ENCODE measurements at regions not wholly inside any gene's neighbourhood (a gene's known extent, or its start where the extent isn't known, plus 50 kb on each side); places are given as distances from the start of the nearest gene placed in this dataset.

- DNase-seq = peak; percentile 66
These were observed 229.2 kb upstream of the MAP3K1 start for GRCh38 chr5:56585999-56586691.

- no peak for DNase-seq
These were observed 229.9 kb upstream of the MAP3K1 start for GRCh38 chr5:56585461-56585860.

DNA sequence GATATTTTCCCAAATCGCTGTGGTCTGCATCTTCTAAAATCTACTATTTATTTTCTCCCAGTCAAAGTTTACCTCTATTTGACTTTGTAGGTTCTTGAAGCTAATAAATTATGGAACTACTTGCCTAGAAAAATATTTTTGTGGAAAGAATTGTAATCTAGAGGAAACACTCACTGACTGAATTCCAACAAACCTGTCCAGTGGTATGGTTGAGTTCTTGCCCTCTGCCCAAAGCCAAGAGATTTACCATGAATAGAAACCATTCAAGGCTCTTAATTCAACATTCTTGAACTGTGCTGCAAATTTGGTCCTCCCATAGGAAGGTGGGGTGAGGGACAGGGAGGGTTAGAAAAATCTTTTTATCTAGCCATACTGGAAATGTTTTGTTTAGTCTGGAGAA is 233.9 kb upstream of the MAP3K1 start:
- DNase-seq = no peak

- no peak for DNase-seq
These were observed 234.5 kb upstream of the MAP3K1 start for GRCh38 chr5:56580864-56581263.

- no peak for DNase-seq
These were observed 239.5 kb upstream of the MAP3K1 start for GRCh38 chr5:56575821-56576220.

DNA sequence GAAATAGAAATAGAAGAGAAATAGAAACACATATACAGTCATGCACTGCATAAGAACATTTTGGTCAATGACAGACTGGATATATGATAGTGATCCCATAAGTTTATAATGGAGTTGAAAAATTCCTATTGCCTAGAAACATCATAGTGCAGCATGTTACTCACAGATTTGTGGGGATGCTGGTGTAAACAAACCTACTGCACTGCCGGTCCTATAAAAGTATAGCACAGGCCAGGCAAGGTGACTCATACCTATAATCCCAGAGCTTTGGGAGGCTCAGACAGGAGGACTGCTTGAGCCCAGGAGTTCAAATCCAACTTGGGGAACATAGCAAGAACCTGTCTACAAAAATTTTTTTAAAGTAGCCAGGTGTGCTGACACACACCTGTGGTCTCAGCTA is 240.6 kb upstream of the MAP3K1 start:
- DNase-seq = no peak

GRCh38 chr5:56569566-56569965 is 245.8 kb upstream of the MAP3K1 start:
- no peak for DNase-seq

DNA sequence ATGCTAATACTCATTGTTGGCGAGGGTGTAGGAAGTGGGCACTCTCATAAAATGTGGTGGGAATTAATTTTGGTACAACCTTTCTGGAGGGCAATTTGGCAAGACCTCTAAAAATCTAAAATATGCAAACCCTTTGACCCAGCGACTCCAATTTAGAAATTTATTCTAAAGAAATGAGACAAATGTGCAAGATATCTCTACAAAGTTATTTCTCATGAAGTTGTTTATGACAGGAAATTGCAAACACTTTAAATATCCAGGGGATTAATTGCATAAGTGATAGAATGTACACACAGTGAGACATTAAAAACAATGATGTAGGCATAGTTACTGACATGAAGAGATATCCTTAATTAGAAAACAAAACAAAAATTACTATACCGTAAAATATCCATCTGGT is 246.3 kb upstream of the MAP3K1 start:
- no peak for DNase-seq

GRCh38 chr5:56567278-56567677 is 248.1 kb upstream of the MAP3K1 start:
- DNase-seq = no peak

DNA sequence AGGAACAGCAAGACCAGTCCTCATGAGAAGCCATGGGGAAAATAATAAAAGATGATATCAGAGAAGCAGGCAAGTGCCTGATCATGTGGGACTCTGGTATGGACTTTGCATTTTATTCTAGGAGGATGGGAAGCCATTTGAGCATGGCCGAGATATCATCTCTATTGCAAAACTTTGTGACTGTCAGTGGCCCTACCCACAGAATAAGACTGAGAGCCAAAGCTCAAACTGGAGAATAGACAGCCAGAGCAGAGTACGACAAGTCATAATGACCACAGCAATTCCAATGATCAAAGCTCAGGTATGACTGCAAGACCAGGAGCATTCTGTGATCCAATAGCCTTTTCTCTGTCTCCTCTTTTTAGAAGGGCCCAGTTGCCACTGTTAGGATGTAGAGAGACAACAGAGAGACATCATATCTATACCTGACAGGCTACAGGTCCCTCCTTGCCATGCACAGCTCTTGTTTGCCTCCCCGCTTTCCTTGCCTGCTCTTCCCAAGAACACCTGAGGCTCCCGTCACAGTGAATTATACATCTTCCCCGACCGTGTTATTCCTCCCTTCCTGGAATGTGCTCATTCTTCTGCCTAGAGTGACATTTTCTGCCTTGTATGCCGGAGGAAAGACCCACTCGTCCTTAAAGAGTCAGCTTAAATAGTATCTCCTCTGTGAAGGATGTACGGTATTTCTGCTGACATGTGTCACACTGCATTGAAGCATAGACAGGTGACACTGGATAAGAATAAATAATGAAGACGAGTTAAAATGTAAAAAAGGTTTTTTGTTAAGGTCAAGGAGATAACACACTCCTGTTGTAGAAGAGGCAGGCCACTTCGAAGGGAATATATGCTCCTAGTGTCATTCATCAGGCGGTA is 248.7 kb upstream of the MAP3K1 start:
- DNase-seq = no peak

DNA sequence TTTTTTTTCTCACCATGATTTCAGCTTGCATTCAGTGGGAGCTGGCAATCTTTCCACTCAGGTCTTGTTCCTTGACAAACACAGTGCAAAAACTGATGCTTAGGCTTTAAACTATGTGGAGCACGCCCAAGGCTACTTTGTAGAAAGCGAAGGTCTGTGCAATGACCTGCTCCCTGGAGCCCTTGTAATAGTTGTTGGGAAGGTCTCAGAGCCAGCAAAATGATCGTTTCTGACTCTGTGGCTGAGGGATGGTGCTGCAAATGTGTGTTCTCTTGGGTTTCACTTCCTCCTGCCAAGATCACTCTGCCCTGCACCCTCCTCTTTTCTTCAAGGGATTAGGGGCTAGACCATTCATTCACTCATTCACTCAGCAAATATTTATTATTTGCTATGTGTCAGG is 249.7 kb upstream of the MAP3K1 start:
- no peak for DNase-seq

GRCh38 chr5:56565283-56565615 is 250.1 kb upstream of the MAP3K1 start:
- DNase-seq = no peak

GRCh38 chr5:56564541-56565282 is 250.6 kb upstream of the MAP3K1 start:
- DNase-seq = no peak

- no peak for DNase-seq
These were observed 253.9 kb upstream of the MAP3K1 start for GRCh38 chr5:56561455-56561854.

DNA sequence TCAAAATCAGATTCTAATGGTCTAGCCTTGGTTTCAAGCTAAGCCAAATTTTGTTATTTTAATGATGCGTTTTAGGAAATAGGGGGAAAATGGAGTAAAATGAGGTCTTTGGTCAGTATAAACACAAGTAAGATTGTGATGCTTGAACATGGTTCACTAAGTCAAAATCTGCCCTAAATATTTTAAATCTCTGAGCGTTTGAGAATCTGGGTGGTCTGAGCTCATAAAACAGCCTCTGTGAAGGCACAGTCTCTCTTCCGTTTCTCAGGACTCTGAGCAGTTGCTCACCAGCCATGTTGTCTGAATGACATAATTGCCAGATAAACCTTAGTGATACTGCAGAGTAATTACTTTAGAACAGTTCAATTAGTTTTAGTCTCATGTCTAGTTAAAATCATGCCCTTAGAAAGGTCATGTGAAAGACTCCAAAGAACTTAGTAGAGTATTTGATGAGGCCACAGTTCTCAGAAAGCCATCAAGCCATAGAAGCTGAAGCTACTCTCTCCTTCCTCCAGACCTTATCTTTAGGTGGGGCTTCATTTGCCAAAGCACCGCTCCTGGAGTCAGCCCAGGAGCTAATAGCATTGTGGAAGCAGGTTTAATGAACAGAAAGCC is 257.1 kb upstream of the MAP3K1 start:
- no peak for DNase-seq

GRCh38 chr5:56557198-56557597 is 258.2 kb upstream of the MAP3K1 start:
- no peak for DNase-seq

DNA sequence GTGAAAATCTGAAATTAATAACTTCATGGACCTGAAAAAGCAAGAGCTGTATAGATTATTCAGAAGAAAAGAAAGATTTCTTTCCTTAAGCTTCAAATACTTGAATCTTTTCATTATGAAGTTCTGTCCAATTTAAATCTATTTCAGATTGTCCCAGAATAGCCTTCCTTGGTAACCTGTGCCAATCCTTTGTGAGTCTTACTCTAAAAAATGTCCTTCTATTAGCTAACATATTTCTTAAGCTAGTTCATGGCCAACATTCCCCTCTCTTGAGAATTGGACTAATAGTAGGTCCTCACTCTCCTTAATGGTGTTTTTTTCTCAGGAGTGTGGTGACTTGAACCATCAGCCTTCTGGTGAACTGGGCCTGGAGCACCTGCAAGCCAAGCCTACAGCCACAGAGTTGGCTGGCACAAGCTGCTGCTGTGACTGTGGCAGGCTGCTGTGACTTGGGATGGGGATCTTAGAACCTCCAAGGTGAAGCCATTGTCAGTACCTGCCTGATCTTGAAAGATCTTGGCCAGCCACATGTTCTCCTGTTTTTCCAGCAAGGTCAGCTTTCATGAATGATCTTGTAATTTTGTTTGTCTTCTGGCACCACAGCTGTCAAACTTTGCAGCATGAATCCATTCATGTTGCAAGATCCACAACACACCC is 262.6 kb upstream of the MAP3K1 start:
- DNase-seq = no peak

- no peak for DNase-seq
These were observed 265.1 kb upstream of the MAP3K1 start for GRCh38 chr5:56550227-56550626.

GRCh38 chr5:56549096-56549886 is 266.1 kb upstream of the MAP3K1 start:
- no peak for DNase-seq

DNA sequence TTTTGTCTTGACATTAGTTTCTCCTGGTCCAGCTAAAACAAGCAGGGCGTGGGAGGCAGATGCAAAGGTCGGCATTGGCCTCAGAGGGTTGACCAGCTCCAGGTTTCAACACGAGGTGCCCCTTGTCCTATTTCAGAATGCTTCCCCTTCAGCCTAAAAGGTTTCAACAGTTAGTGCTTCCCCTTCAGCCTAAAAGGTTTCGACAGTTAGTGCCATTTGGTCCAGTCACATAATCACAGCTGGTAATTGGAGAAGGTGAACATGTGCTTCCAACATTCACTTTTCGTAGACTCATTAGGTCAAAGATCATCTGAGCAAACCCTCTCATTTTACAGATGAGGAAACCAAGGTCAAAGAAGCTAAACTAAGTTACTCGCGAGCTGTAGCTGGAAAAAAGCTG is 270.3 kb upstream of the MAP3K1 start:
- DNase-seq = no peak

DNA sequence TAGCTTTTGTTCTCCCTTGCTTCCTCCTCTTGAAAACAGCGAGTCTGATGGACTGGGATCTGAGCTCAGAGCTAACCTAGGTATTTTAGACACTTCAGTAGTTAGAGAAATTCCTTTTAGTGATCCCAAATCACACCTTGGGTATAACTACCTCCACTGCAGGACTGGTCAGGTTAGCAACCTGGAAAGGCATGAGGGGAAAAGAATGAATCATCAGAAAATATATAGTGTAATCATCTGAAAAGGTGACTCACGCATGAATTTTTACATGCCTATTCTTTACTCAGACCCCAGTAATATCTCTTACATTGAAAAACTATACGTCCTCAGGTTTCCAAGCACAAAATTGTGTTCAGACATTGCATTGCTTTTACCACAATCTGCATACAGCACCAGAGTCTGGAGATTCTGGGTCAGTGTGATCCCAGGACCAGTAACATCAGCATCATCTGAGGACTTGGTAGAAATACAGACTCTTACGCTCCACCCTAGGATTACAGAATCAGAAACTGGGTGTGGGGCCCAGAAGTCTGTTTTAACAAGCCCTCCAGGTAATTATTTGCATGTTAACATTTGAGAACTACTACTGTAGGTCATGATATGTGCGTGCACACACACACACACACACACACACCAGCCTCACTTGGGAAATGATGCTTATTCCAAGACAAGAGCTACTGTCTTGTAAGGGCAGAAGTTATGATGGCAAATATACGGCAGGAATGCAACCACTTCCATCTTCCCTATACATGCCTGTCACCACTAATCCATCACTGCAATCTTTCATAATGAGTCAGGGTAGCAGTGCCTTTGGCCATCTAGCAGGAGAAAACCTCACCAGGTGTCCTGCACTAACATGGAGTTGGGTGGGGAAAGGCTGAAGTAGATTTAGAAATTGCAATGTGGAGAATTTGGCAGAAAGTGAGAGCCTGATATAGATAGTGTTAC is 271.6 kb upstream of the MAP3K1 start:
- DNase-seq = no peak
